ACHN (cell line): ENCODE measurements at regions not wholly inside any gene's neighbourhood (a gene's known extent, or its start where the extent isn't known, plus 50 kb on each side); places are given as distances from the start of the nearest gene placed in this dataset.
A peak's percentile ranks its signal among the peaks of the same experiment; 100 is the strongest.

ENCODE experiments used
- DNase-seq: peaks from one replicate; pipeline ENCODE4 v3.0.0-alpha.2; 2015
- in situ Hi-C: cut with HindIII; loops from 2 replicates; pipeline ENCODE4 v1.10.0; 2017; ENCODE audit warnings: low sequenced_read_pairs, low pct_ligation_motif_present, low pct_unique_long_range_greater_than_20kb

DNA sequence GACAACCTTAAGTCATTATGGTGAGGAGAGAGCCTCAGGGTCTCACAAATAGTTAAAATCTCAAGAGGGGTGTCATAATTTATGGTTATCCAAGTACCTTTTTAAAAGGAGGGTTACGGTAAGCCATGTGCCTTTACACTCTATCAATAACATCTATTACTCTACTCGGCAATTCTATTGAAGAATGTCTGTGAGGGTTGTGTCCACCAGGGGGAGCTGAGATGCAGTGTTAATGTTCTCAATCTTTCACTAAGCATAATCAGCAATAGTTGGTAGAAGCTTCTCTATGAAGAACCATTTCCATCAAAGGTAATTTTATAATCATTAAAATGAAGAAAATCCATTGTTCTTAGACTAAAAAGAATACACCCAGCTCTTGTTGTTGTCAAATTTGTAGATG lies 457.4 kb downstream of the CENPC start:
- peak; percentile 50 for DNase-seq
- in situ Hi-C loops = no loop called here

GRCh38 chr4:67084783-67085182 lies 460.5 kb downstream of the CENPC start:
- no peak for DNase-seq

DNA sequence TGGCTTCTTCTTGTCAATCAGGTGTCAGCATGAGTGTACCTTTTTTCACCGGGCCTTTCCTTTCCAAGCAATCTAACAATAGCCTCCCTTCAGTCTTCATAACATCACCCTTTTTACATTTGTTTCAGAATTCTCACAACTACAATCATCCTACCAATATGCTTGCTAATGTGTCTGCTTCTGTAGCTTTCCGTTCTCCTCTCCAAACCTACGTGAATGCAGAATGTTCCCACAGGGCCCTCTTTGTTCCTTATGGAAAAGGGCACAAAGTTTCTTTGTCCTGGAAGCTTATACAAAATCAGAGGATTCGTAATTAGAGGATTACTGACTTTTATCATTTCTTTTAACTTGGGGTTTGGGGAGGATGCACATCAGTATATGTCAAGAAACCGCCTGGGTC lies 461.8 kb downstream of the CENPC start:
- DNase-seq = no peak
- in situ Hi-C loops = no loop called here

More at GRCh38 chr4:67084783-67085182, 460.5 kb downstream of the CENPC start:
- in situ Hi-C loops = no loop called here

DNA sequence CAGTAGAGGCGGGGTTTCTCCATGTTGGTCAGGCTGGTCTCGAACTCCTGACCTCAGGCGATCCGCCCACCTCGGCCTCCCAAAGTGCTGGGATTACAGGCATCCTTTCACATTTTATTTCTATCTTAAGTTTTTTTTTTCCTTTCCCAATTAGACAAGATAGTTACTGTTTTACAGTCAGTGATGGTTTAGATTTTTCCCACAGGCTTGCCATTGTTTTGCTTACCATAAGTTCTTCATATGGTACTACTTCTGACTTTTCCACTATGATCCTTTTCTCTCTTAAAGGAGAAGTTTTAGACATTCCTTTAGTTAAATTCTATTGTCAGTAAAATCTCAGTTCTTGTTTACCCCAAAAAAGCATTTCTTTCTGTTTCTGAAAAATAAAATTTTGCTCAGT lies 462.6 kb downstream of the CENPC start:
- in situ Hi-C loops = no loop called here

GRCh38 chr4:67080046-67080557 lies 465.2 kb downstream of the CENPC start:
- DNase-seq = no peak
- in situ Hi-C loops = no loop called here

More for the DNA sequence above, 462.6 kb downstream of the CENPC start:
- DNase-seq = no peak

GRCh38 chr4:67071641-67072040 lies 473.7 kb downstream of the CENPC start:
- in situ Hi-C loops = no loop called here
- DNase-seq = no peak

DNA sequence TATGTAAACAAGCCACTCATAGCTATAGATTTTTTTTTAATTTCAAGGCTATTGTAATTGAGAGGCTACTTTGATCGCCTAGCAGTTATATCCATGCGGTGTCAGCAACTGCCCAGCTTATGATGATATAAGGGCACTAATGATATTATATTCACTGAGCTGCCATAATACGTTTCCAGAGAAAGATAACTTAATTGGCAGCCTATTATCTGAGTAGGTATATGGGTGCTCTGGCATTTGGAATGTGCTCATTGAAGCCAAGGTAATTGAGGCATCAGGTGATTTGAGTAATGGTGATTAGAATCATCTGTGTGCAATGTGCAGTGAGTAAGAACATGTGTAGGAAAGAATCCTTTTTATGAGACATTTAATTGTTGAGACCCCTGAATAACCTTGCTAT lies 490.0 kb downstream of the CENPC start:
- in situ Hi-C loops = no loop called here
- DNase-seq = no peak

GRCh38 chr4:67054896-67055295 lies 490.4 kb downstream of the CENPC start:
- in situ Hi-C loops = no loop called here
- DNase-seq = no peak

DNA sequence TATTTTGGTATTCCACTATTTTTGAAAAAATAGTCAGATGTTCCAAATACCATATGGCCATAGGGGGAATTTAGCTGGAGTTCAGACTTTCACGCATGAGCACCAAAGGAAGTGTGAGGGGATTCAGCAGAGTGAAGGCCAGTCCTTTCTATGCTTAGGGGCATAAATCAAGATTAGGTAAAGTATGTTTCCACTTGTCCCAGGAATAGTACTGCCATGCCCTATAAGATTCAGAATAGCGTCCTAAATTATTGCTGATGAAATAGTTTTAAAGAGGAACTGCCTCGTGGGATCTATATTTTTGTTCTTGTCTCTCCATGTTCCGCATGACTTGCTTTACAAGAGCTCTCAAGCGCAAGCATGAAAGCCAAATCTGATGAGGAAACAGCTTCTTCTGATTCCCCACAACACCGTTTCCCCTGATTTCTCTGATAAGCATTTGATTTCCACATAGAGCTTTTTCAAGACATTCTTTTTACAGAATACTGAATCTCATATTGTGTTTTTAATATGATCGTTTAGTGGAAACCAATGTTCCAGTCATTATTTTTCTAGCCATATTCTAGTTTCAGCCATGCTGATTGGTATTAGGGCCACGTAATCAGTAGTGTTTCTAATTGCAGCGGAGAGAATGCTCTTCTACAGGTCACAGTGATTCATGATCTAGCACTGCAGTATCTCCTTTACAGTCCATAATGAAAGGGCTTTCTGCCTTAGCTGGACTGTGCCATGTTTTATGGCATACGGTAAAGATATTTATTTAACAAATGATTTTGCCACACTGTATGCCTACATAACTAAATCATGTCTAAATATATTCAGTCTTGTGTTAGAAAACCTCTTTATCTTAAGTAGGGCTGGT lies 492.3 kb downstream of the CENPC start:
- in situ Hi-C loops = no loop called here

DNA sequence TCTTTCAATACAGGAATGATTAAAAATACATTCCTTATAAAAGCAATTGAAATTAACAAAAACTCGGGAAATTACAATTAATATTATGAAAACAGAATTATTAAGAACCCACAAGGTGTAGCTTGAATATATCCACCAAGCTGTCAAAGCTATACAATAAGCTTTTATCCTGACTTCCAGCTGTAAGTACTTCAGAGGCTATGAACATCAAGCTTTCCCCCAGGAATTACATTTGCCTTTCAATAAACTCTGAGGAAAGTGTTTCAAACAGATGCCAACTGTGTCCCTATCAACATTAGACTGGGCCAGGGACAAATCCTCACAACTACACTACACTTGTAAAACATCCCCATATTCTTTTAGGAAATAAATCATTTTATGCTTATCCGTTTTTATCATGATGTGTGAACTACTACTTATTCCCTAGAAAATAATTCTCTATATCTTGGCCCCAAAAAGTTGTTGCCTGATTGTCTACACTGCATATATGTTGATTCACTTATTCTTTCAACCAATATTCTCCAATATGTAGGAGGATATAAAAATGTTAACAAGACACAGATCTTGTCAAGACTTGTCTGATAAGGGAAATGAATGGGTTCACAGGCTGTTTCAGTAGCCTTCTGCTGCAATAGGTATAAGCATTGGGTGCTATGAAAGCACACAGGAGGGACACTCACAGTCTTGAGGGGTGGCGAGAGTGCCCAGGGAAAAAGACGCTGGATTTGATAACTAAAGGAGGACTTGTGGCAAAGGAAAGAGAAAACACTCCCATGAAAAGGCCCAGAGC lies 494.1 kb downstream of the CENPC start:
- DNase-seq = no peak
- in situ Hi-C loops = no loop called here

More for the DNA sequence above, 492.3 kb downstream of the CENPC start:
- DNase-seq = no peak

GRCh38 chr4:67049446-67049845 lies 495.9 kb downstream of the CENPC start:
- DNase-seq = no peak
- in situ Hi-C loops = no loop called here

DNA sequence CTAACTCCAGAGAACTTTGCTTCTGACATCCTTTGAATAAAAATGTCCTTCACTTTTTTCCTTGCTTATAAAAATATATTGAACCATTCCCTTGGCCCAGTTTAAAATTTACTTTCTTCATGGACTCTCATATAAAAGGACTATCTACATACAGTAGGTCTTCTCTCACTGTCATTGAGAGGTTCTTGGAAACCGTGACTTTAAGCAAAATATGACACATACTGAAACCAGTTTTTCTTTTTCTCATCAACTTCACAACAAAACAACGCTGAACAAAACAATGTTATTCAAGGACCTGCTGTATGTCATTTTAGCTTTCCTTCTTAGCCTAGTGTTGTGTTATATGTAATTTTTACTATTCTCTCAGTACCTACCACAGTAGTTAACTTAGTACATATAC lies 496.8 kb downstream of the CENPC start:
- in situ Hi-C loops = no loop called here

GRCh38 chr4:67040315-67040714 lies 505.0 kb downstream of the CENPC start:
- no peak for DNase-seq
- in situ Hi-C loops = no loop called here

More for the DNA sequence above, 496.8 kb downstream of the CENPC start:
- no peak for DNase-seq

DNA sequence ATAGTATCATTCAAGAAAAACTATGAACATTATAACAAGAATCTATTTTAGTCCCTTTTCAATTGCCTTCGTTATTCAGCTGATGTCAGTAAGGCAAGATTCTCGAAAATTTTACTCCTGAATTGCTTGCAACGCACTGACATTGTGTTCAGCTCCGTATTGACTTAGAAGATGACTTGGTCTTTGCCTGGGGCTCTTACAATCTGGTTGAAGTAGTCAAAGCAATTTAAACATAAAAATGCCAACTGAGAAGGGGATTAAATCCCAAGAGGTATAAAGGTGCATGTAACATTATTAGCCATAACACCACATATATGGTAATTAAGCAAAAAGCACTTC lies 507.1 kb downstream of the CENPC start:
- no peak for DNase-seq
- in situ Hi-C loops = no loop called here

DNA sequence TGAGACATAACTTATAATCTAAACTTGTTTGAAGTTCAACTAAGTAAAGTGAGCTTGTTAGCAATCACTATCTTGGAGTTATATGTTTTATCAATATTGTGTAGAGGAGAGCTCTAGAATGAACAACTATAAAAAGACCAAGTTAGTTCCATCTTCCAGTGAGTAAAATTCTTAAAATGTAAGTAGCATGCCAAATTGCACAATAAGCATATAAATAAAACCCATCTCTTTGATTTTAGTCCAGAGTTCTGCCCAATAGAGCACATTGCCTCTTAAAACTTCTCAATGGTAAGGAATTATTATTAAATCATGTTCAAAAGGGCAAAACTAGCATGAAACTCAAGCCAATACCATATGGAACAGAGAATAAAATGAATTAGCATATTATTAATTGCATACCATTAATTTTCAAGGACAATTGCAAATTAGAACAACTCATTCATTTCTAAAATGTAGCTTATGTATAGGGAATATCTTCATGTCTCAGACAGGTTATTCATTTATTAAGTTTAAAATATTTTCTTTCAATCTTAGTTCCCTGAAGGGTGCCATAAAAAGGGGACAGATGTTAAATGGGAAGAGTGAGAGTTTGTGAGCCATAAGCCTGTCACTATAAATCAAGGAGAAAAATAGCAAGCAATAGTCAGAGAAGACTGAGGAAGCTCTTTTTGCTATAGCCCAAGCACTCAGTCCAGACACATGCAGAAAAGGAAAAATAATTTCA lies 507.6 kb downstream of the CENPC start:
- in situ Hi-C loops = no loop called here
- no peak for DNase-seq

DNA sequence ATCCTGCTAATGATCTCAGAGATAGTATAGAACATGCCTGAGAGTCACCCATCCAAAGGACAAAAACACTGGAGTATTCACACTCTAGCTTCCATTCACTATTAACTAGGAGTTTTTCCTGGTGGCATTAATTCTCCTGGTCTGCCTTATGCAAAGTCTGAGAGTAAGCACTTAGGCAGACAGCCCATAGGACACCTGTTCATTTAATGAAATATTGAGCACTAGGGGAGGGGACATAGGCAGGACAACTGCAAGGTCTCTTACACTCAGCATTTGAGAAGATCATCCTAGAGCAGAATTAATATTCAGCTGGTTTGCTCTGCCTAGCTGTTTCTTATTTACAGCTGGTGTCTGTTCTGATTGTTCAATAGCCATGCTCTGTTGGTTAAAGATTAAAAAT lies 508.5 kb downstream of the CENPC start:
- DNase-seq = no peak
- in situ Hi-C loops = no loop called here

- in situ Hi-C loops = no loop called here
- no peak for DNase-seq
These were observed 509.3 kb downstream of the CENPC start for GRCh38 chr4:67035986-67036385.

- DNase-seq = peak; percentile 3
These were observed 509.8 kb downstream of the CENPC start for GRCh38 chr4:67035501-67035900.

GRCh38 chr4:67030636-67031035 lies 514.7 kb downstream of the CENPC start:
- no peak for DNase-seq
- in situ Hi-C loops = no loop called here

More at GRCh38 chr4:67035501-67035900, 509.8 kb downstream of the CENPC start:
- in situ Hi-C loops = no loop called here
